ENCODE measurements at regions not wholly inside any gene's neighbourhood (a gene's known extent, or its start where the extent isn't known, plus 50 kb on each side); places are given as distances from the start of the nearest gene placed in this dataset.
A peak's percentile ranks its signal among the peaks of the same experiment; 100 is the strongest.
"Not testable (repeated sequence)": the region's sequence is repeated elsewhere in the genome, so short reads cannot be mapped to it uniquely, and the experiment has no call there.

GRCh38 chr4:174005422-174005821 is 278.0 kb downstream of the FBXO8 start:
- DNase-seq, result no peak

DNA sequence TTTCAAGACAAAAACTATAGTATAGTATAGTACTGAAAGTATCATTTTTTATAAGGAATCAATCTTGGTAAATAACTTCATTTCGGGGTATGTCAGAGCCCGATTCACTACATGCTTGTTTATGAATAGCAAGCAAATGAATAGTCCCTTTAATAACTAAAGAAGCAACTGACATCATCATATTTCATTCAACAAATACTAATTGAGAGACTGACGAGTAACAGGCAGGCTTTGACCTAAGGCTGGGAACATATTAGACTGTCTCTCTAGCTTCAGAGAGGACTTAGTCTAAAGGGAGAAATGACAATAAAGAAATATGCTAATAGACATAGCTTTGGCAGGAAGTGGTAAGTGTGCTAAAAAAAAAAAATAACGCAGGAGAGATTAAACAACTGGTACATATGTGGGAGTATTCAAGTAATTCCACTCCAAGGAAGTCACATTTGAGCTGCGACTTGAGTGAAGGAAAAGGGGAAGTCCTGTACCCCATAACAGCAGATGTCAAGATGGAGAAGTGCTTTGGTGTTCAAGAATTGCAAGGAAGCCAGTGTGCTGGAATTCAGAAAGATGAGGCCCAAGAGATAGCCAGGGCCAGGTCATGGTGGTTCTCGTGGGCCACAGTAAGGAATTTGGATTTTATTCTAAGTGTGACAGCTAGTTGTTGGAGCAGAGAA is 284.9 kb downstream of the FBXO8 start:
- DNase-seq, result no peak

- DNase-seq, result not testable (repeated sequence)
These were observed 287.7 kb downstream of the FBXO8 start for GRCh38 chr4:173995779-173996178.

GRCh38 chr4:173991814-173992213 is 291.7 kb downstream of the FBXO8 start:
- DNase-seq, result no peak

DNA sequence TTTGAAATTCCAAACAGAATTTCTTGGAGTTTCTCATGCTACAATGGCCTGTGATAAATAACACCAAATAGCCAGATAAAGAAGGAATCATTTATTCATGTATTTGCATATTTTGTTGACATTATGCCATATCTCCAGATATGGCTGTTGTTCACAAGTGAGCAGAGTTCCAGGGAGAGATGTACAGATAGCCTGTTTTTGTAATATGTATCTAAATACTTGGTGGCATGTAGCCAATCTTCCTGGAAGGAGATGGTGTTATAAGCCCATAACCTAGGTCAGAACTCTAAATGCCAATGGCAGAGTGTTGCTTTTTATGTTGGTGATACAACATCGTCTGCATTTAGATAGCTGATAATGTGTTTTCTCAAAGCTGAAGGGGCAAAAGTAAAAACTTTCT is 292.2 kb downstream of the FBXO8 start:
- no peak for DNase-seq

- DNase-seq, result no peak
These were observed 292.6 kb downstream of the FBXO8 start for GRCh38 chr4:173990869-173991210.

DNA sequence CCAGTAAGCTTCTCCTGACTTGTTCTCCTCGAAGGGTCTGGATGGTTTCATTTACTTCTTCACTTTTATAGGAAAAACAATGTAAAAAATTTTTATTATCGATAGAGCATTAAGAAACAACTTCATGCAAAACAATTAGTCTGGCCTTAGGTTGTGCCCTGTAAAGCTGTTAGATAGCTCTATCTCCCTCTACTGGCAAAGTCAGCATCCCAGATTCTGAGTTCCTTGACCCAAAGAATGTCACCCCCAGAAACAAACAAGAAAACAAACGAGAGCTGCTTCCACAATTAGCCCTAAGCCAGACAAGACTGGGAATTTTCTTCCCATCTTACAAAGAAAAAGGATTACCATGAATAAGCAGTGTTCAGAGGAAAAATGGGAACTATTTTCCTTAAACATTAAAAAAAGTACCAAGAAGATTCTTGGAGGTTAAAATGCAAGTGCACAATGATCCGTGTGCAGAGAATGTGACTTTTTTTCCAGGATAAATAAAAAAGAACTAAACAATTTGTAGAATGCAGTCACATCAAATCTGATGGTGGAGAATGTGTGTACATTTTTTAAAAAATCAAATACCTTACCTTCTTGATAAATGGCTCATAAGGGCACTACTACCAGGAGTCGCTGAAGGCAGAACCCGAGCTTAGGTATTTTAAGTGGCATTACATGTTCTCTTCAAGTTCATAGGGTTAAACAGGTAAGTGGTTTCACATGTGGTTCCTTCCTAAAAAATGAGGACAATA is 293.2 kb downstream of the FBXO8 start:
- peak; percentile 60 for DNase-seq

DNA sequence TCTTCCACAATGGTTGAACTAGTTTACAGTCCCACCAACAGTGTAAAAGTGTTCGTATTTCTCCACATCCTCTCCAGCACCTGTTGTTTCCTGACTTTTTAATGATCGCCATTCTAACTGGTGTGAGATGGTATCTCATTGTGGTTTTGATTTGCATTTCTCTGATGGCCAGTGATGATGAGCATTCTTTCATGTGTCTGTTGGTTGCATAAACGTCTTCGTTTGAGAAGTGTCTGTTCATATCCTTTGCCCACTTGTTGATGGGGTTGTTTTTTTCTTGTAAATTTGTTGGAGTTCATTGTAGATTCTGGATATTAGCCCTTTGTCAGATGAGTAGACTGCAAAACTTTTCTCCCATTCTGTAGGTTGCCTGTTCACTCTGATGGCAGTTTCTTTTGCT is 319.9 kb downstream of the FBXO8 start:
- not testable (repeated sequence) for DNase-seq

DNA sequence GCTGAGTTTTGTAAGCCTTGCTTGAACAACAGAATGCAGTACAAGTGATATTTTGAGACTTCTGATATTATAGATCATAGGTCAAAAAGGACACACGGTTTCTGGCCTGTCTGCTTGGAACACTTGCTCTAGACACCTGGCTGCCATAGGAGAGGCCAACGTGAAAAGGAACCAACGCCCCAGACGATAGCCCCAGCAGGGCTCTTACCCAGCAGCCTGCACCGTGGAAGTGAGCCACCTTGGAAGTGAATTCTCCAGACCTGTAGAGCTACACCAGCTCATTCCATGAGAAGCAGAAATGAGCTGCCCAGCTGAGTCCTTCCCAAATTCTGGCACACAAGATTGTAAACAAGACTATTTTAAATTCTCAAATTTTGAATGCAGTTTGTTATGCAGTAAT is 323.1 kb downstream of the FBXO8 start:
- DNase-seq, result no peak

DNA sequence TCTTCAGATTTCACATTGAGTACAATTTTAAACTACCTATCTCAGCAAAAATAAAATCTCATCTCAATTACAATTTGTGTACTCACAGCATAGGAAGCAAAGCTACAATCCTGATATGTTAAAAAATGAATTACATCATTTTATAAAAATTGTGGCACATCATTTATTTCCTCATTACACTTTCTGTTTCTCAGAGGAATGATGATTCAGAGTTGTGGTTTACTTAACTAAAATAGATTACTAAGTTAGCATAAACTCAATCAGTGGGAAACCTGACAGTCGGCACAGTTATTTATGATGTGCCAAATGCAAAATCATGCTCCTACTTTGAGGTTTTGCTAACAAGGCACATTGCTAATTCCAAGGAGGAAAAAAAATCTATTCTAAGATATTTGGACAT is 325.0 kb downstream of the FBXO8 start:
- DNase-seq, result no peak

DNA sequence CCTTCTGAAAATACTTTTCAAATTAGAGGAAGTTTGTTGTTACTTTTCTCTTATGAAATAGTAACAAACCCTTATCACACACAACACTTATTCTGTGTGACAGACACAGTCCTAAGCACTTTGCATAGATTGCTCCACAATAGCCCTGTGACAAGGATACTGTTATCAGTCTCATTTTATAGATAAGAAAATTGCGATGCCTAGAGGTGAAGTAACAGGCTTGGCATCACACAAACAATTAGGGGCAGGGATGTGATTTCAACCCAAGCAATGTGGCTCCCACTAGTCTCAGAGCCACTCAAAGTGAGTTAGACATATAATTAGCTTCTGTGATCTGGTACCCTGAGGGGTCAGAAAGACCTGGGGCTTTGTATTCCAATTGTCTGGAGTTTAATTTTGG is 339.9 kb downstream of the FBXO8 start:
- no peak for DNase-seq

GRCh38 chr4:173940146-173940545 is 343.3 kb downstream of the FBXO8 start:
- DNase-seq, result no peak

- no peak for DNase-seq
These were observed 345.7 kb downstream of the FBXO8 start for GRCh38 chr4:173937631-173938270.

DNA sequence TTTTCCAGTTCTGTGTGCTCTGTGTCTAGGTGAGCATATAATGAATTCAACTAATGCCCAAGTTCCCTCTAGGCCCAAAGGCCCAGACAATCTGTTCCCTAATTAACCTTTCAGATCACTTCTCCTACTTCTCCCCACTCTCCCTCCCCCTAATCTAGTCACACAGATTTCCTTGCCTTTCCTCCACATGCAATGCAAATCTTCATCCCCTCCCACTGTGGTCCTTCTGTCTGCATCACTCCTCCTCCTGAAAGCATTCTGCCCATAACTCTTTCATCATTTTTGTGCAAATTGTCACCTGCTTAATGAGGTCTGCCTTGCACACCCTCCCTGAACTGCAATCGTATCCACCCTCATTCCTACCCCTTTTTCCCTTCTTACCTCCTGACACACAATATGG is 346.6 kb downstream of the FBXO8 start:
- no peak for DNase-seq

DNA sequence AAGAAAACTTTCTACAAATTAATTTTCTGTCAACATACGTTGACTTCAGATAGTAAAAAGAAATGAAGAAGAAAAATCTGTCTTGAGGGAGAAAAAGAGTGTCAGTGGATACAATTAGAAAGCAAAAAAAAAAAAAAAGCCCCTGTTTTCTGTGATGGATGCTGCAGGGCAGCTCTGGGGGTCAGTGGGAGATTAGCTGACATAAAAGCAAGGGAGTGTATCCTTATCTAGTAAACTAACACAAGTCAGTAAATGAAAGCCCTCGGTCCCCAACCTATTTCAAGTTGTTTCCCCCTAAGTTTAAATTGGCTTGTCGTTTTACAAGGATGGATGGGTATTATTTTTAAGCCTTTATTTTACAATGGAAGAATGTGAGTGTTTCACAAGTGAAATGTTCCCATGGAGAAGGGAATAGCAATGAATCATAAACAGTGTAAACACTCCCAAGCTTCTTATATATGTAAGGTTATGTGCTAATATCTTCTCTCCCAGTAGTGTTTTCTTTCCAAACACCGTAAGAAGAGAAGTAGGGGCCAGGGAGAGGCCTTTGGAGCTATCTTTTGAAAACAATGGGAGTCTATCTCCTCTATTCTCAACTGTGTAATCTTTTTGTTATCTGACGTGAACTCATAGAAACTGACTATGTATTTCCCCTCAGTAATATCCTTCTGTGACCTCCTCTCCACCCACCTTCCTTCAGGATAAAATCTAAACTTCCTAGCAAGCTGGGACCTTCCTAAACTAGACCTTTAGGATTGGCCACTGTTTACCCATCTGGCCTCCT is 347.7 kb downstream of the FBXO8 start:
- no peak for DNase-seq

DNA sequence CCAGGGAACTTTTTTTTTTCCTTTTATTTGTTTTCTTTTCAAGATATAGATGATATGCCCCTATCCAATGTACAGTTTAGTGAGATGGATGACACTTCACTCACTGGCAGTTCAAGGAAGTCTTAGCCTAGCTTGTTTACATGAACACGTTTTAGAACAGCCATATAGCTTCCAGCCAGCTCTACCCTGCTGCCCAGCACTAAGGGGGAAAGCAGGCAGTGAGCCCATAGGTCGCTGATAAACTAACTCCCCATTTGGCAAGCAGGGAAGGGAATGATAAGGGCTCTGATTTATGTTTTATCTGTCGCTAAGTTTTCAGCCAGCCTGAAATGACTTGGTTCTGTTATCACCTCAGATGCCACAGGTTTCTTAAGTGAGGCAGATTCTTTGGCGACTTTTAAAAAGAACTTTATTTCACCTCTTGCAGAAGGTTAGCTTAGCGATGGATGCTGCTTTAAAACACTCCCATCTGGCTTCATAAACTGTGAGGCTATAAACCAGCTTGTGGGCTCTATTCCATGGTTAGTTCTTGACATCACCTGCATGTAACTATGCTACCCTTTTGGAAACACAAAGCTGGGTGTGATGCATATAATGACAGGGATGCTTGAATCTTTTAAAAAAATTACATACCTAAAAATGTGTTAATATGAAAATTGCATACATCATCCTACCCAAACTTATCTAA is 348.4 kb downstream of the FBXO8 start:
- no peak for DNase-seq

DNA sequence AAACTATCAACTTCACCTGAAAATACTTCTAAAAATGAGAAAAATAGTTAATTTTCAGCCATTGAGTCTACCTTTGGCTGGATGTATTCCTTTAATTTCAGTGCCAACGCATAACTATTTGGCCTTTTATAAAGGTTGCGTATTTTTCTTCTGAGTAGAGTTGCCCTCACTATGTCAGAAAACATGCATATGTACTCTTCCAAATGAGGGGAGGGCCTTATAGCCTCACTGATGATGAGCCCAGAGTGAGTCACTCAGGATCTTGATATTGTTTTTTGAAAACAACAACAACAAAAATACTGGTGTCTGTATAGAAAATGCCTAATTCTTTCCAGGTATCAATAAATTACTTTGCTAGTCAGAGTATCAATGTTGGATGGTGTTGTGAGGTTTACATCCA is 349.3 kb downstream of the FBXO8 start:
- DNase-seq, result no peak

DNA sequence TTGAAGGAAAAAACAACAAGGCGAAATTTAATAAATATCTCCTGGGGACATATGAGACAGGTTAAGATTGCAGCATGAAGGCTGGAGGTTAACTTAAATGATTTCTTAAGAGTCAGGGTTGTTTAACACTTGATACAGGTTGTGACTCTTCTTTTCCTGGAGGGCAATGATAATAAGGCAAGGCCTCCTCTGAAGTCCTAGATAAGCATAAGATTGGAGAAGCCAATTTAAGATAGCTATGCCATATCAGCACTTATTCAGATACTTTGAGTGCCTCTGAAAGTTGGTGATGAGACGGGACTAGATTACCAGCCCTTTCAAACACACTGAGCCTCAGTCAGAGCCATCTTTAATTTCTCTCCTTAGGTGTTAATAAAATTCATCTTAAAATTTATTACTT is 350.8 kb downstream of the FBXO8 start:
- DNase-seq, result no peak

- DNase-seq, result no peak
These were observed 353.0 kb downstream of the FBXO8 start for GRCh38 chr4:173930329-173930967.

DNA sequence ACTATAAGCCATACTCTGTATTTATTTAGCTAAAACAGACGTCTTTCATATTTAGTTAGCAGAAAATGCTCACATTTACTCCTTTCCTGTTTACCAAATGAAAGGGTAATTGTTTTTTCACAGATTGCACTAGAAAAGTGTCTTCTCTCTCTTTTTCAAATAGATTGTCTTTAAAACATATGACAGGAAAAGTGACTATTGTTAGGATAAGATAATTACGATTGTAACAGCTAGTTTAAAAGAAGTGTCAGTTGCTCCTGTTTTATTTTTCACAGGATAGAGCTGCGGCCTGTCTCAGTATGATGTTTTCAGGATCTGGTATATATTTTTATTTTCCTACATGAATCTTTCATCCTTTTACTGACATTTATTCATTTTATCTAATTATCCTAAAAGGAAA is 353.5 kb downstream of the FBXO8 start:
- DNase-seq, result no peak

DNA sequence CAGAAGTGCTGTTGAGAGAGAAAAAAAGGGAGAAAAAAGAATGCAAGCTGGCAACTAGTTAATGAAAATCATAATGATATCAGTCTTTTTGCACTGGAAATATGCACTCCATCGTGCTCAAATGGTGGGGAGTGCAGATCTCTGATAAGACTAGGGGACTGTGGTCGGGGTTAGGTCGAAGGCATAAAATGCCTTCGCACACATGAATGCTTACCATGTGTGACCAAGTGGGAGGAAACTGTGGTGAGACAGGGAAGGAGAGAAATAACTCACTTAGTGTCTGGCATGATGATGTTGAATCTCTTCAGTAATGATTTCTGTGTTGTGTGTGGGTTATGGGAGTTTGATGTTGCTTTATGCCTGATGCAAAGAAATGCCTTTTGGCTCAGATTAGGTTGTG is 358.9 kb downstream of the FBXO8 start:
- DNase-seq, result no peak

DNA sequence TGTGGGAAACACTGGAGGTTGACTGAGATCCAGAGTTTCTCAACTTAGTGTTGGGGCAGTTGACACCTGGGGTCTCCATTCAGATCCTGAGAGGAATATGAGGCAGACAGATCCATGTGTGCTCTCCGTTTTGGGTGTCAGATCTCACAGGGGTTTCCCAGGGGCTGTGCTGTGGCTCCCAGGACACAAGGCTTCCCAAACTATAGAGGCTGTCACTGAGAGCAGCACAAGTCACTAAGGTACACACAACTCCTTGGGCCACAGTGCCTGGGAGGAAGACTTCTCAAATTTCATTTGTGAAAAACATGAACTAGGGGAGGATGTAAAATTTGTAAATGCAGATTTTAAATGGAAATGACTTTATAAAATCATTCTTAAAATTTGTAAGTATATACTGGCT is 363.6 kb downstream of the FBXO8 start:
- no peak for DNase-seq

DNA sequence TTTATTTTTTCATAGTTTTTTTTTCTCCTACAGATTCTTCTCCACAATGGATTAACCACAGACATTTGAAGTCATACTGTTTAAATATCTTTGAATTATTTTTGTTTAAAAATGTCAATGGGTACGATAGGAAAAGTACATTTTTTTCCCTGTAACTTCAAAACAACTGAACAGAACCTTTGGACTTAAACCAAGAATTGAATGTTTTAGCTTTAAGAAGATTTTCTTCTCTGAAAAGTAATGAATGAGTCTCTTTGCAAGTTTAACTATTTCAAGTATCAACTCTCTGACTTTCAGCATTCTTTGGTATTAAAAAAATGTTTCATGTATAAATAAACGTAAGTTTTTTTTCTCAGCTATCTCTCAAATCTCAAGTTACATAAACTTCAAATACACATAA is 364.3 kb downstream of the FBXO8 start:
- DNase-seq, result no peak

All from DMS53 (cell line).